ENCODE measurements at regions not wholly inside any gene's neighbourhood (a gene's known extent, or its start where the extent isn't known, plus 50 kb on each side); places are given as distances from the start of the nearest gene placed in this dataset.

DNA sequence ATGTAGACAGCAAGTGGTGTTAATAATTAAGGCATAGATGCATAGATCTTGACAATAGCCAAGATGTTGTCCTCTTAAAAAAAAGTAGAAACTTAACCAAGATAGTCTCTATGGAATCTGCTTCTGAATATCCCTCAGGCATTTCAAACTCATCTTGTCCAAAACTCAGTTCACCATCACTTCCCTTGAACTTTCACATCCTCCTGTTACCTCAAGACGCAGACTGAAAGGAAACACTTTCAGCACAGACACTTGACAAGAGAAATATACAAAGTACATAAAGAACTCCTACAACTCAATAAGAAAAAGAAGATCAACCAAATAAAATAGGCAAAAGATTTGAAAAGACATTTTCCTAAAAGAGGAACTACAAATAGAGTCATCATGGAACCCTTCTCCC, 451.1 kb downstream of the FOXO1 start:
- Histone ChIP-seq H3K27ac (ENCODE audit: low read depth in 2 of 2, low read length in 2 of 2) (no peak overlapping the region), H3K27me3 (ENCODE audit: control insufficient read depth, insufficient read depth, low read length) (no peaks in the 10 kb centered on the region), H3K4me3 (ENCODE audit: low read length in 3 of 3) (no peak overlapping the region), H3K9ac (ENCODE audit: low read length in 3 of 3) (no peak overlapping the region), H3K9me3 (ENCODE audit: control insufficient read depth in 2 of 3, insufficient read depth in 1 of 3, low read length in 3 of 3) (no peaks in the 10 kb centered on the region), H3K4me1 (ENCODE audit: control insufficient read depth in 2 of 3, insufficient read depth in 2 of 3, low read depth in 1 of 3, low read length in 3 of 3) (no peaks in the 10 kb centered on the region), H3K36me3 (ENCODE audit: control insufficient read depth in 2 of 3, insufficient read depth in 3 of 3, low read length in 3 of 3) (no peaks in the 10 kb centered on the region)
- DNase-seq (no peak), FAIRE-seq (no peak)
- intact Hi-C loops (cut with DNase I) = no loop called here
- no peak for TF ChIP-seq CTCF (IDR thresholded peaks at IDR 0.05; ENCODE audit: borderline replicate concordance, extremely low read depth, insufficient read depth)

DNA sequence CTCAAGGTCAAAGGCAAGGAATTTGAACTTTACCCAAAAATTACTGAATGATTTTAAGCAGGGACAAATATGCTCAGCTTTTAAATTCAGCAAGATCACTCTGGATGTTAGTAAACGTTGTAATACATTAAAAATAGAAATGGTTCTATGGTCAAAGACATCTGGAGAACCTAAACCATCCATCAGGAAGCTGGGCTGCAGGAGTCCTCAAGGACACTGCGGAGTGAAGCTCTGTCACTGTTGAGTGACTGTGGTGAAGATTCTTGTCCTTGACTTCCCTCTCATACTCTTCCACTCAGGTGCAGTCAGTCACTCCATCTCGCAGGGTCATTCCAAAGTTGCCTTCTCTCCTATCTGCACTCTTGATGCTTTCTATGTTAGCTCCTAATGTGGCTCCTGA, 450.7 kb downstream of the FOXO1 start:
- Histone ChIP-seq H3K9ac (ENCODE audit: low read length in 3 of 3) (no peak overlapping the region), H3K27ac (ENCODE audit: low read depth in 2 of 2, low read length in 2 of 2) (no peak overlapping the region)

DNA sequence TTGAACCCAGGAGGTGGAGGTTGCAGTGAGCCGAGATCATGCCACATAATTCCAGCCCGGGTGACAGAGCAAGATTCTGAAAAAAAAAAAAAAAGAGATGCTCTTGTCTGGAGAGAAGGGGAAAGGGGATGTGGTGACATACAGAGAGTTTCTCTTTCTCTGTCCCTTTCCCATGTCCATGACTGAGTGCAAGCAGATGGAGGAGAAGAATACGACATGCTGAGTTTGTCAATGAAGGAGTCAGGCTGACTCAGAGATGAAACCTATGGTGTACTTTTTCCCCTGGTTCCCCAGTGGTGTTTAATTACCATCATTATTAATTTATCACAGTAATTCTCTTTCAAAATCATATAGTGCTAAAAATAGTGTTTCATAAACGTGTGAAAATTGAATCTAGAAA, 448.8 kb downstream of the FOXO1 start:
- no peak overlapping the region for H3K27ac ChIP-seq (ENCODE audit: low read depth in 2 of 2, low read length in 2 of 2)
- H3K9ac ChIP-seq (ENCODE audit: low read length in 3 of 3) = no peak overlapping the region
- H3K4me1 ChIP-seq (ENCODE audit: control insufficient read depth in 2 of 3, insufficient read depth in 2 of 3, low read depth in 1 of 3, low read length in 3 of 3) = peaks cover 3 to 14% (median 6%) of the 10 kb centered on the region in 3 donors
- intact Hi-C loops (cut with DNase I) = no loop called here
- TF ChIP-seq CTCF (IDR thresholded peaks at IDR 0.05; ENCODE audit: borderline replicate concordance, extremely low read depth, insufficient read depth) = no peak
- DNase-seq (no peak), FAIRE-seq (no peak)
- H3K9me3 ChIP-seq (ENCODE audit: control insufficient read depth in 2 of 3, insufficient read depth in 1 of 3, low read length in 3 of 3) = no peaks in the 10 kb centered on the region
- H3K27me3 ChIP-seq (ENCODE audit: control insufficient read depth, insufficient read depth, low read length) = no peaks in the 10 kb centered on the region
- no peak overlapping the region for H3K4me3 ChIP-seq (ENCODE audit: low read length in 3 of 3)
- no peaks in the 10 kb centered on the region for H3K36me3 ChIP-seq (ENCODE audit: control insufficient read depth in 2 of 3, insufficient read depth in 3 of 3, low read length in 3 of 3)

More for the DNA sequence above, 450.7 kb downstream of the FOXO1 start:
- Histone ChIP-seq H3K9me3 (ENCODE audit: control insufficient read depth in 2 of 3, insufficient read depth in 1 of 3, low read length in 3 of 3) (no peaks in the 10 kb centered on the region), H3K27me3 (ENCODE audit: control insufficient read depth, insufficient read depth, low read length) (no peaks in the 10 kb centered on the region), H3K36me3 (ENCODE audit: control insufficient read depth in 2 of 3, insufficient read depth in 3 of 3, low read length in 3 of 3) (no peaks in the 10 kb centered on the region), H3K4me1 (ENCODE audit: control insufficient read depth in 2 of 3, insufficient read depth in 2 of 3, low read depth in 1 of 3, low read length in 3 of 3) (peaks cover 0 to 2% (median 0%) of the 10 kb centered on the region in 3 donors), H3K4me3 (ENCODE audit: low read length in 3 of 3) (no peak overlapping the region)
- intact Hi-C loops (cut with DNase I) = no loop called here
- DNase-seq (no peak), FAIRE-seq (no peak)
- no peak for TF ChIP-seq CTCF (IDR thresholded peaks at IDR 0.05; ENCODE audit: borderline replicate concordance, extremely low read depth, insufficient read depth)

DNA sequence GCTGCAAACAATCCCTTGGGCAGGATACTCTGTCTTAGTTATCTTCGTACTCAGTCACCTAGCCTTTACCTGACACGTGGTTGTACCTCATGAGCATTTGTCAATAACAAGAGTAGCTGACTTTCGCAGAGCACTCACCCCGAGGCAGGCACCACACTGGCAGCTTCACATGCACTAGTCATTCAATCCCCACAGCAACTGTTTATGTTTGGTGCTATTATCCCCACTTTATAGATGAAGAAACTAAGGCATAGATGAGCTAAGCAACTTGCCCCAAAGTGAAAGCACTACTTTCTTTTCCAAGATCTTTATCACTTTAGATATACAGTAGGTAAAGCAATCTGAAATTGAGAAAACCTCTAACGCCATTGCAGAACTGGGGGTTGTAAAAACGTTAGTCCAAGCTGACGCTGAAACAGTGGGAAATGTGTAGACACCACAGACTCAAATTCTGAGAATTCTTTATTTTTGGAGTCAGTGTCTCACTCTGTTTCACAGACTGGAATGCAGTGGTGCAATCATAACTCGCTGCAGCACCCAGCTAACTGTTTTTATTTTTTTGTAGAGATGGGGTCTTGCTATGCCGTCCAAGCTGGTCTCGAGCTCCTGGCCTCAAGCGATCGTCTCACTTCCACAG, 446.0 kb downstream of the FOXO1 start:
- no peaks in the 10 kb centered on the region for H3K36me3 ChIP-seq (ENCODE audit: control insufficient read depth in 2 of 3, insufficient read depth in 3 of 3, low read length in 3 of 3)
- H3K9ac ChIP-seq (ENCODE audit: low read length in 3 of 3) = no peak overlapping the region
- H3K9me3 ChIP-seq (ENCODE audit: control insufficient read depth in 2 of 3, insufficient read depth in 1 of 3, low read length in 3 of 3) = no peaks in the 10 kb centered on the region
- peaks cover 3 to 14% (median 6%) of the 10 kb centered on the region in 3 donors for H3K4me1 ChIP-seq (ENCODE audit: control insufficient read depth in 2 of 3, insufficient read depth in 2 of 3, low read depth in 1 of 3, low read length in 3 of 3)
- no peak overlapping the region for H3K4me3 ChIP-seq (ENCODE audit: low read length in 3 of 3)
- peak overlapping the region; percentile 66 to 72 for H3K27ac ChIP-seq (ENCODE audit: low read depth in 2 of 2, low read length in 2 of 2)
- FAIRE-seq (no peak), DNase-seq (no peak)
- intact Hi-C loops (cut with DNase I) = no loop called here
- H3K27me3 ChIP-seq (ENCODE audit: control insufficient read depth, insufficient read depth, low read length) = no peaks in the 10 kb centered on the region
- TF ChIP-seq CTCF (IDR thresholded peaks at IDR 0.05; ENCODE audit: borderline replicate concordance, extremely low read depth, insufficient read depth) = no peak
